H1 (cell line): ENCODE measurements at regions not wholly inside any gene's neighbourhood (a gene's known extent, or its start where the extent isn't known, plus 50 kb on each side); places are given as distances from the start of the nearest gene placed in this dataset.

Experiments
- CTCF ChIA-PET: fragments of 300-600 bp; sonication (Branson Sonifier 250); formaldehyde crosslinking; loops from one replicate; lab custom pipeline; 2021; ENCODE audit not compliant: partially characterized antibody; lab: Charles Lee
- POLR2A ChIA-PET: fragments of 300-600 bp; sonication (Branson Sonifier 250); formaldehyde crosslinking; loops from one replicate; lab custom pipeline; 2021; ENCODE audit warnings: inconsistent platforms; ENCODE audit not compliant: partially characterized antibody; lab: Charles Lee
- DNase-seq, 2 experiments: peaks; one replicate each; pipeline versions ENCODE4 v3.0.0 to v3.0.0-alpha.2; 2010 to 2022; ENCODE audit warnings: low spot score in 2 of 2, low read depth in 1 of 2, mixed read lengths in 1 of 2
- FAIRE-seq: peaks from 2 replicates; lab custom pipeline; 2011; peaks lifted over from hg19 to GRCh38; lab: Jason Lieb, UNC
- H2AFZ ChIP-seq: 2 replicates; pipeline ENCODE4 v1.8.1; 2012; ENCODE audit warnings: low read length, inconsistent platforms
- H2AK5ac ChIP-seq: 2 replicates; pipeline ENCODE4 v1.6.1; 2013; ENCODE audit warnings: low read depth, low read length
- H2BK120ac ChIP-seq: replicated peaks from 2 replicates; pipeline ENCODE3; 2013; ENCODE audit warnings: low read depth, low read length, inconsistent platforms
- H2BK12ac ChIP-seq: 2 replicates; pipeline ENCODE4 v1.6.1; 2013; ENCODE audit warnings: low read depth, low read length
- H2BK15ac ChIP-seq: 2 replicates; pipeline ENCODE4 v1.6.1; 2013; ENCODE audit warnings: low read length
- H2BK20ac ChIP-seq: 2 replicates; pipeline ENCODE4 v1.6.1; 2013; ENCODE audit warnings: low read length
- H2BK5ac ChIP-seq: 2 replicates; pipeline ENCODE4 v1.6.1; 2013; ENCODE audit warnings: low read depth, low read length
- H3K14ac ChIP-seq: 2 replicates; pipeline ENCODE4 v1.6.1; 2013; ENCODE audit warnings: inconsistent platforms; ENCODE audit not compliant: insufficient read length
- H3K18ac ChIP-seq: 2 replicates; pipeline ENCODE4 v1.6.1; 2013; ENCODE audit warnings: low read length; ENCODE audit errors: extremely low read depth
- H3K23ac ChIP-seq: 2 replicates; pipeline ENCODE4 v1.6.1; 2013; ENCODE audit warnings: inconsistent platforms; ENCODE audit not compliant: insufficient read length
- H3K23me2 ChIP-seq: 2 replicates; pipeline ENCODE4 v1.6.1; 2013; ENCODE audit warnings: low read depth, low read length
- H3K27ac ChIP-seq: 2 replicates; pipeline ENCODE4 v1.6.1; 2011; ENCODE audit warnings: low read depth, low read length, inconsistent platforms
- H3K27me3 ChIP-seq, 4 experiments: replicated peaks in 1 of 4; 1 replicate in 1 of 4; 2 replicates in 3 of 4; pipeline versions ENCODE4 v1.6.1 to v1.8.1; 2011 to 2013; ENCODE audit warnings: low read length in 3 of 4, mild to moderate bottlenecking in 3 of 4, inconsistent platforms in 2 of 4, mixed read lengths in 2 of 4, moderate library complexity in 1 of 4; ENCODE audit not compliant: control insufficient read depth in 3 of 4, insufficient read depth in 3 of 4; ENCODE audit errors: extremely low read depth in 1 of 4
- H3K36me3 ChIP-seq, 4 experiments: 2 replicates each; pipeline versions ENCODE4 v1.6.1 to v1.8.1; 2011 to 2013; ENCODE audit warnings: mild to moderate bottlenecking in 4 of 4, low read length in 3 of 4, moderate library complexity in 2 of 4, control low read depth in 1 of 4, inconsistent platforms in 1 of 4; ENCODE audit not compliant: insufficient read depth in 4 of 4, control insufficient read depth in 2 of 4
- H3K4ac ChIP-seq: replicated peaks from 2 replicates; pipeline ENCODE3; 2013; ENCODE audit warnings: low read length, low read depth, mixed read lengths, inconsistent platforms; ENCODE audit not compliant: insufficient read length
- H3K4me1 ChIP-seq, 4 experiments: replicated peaks in 1 of 4; 1 replicate in 1 of 4; 2 replicates in 3 of 4; pipeline versions ENCODE4 v1.6.1 to v1.8.1; 2011 to 2013; ENCODE audit warnings: low read length in 3 of 4, inconsistent platforms in 2 of 4, mixed read lengths in 1 of 4; ENCODE audit not compliant: insufficient read depth in 4 of 4, control insufficient read depth in 3 of 4
- H3K4me2 ChIP-seq, 2 experiments: 2 replicates each; pipeline versions ENCODE4 v1.6.1 to v1.8.1; 2011 to 2013; ENCODE audit warnings: low read depth in 2 of 2, low read length in 2 of 2, control low read depth in 1 of 2, inconsistent platforms in 1 of 2, mild to moderate bottlenecking in 1 of 2; ENCODE audit not compliant: insufficient read depth in 1 of 2
- H3K4me3 ChIP-seq, 4 experiments: fragments of 200-600, 300-600 bp in 1 of 4; sonication (generic), shearing (Covaris generic), sonication (Bioruptor Twin) in 1 of 4; 2 replicates each; pipeline versions ENCODE4 v1.5.1 to v1.8.1; 2011 to 2016; ENCODE audit warnings: low read length in 4 of 4, low read depth in 3 of 4, control low read depth in 2 of 4, inconsistent platforms in 2 of 4, mild to moderate bottlenecking in 2 of 4, mixed read lengths in 1 of 4, moderate library complexity in 1 of 4; ENCODE audit not compliant: insufficient read depth in 2 of 4; ENCODE audit errors: extremely low read depth in 1 of 4
- H3K56ac ChIP-seq: replicated peaks from 2 replicates; pipeline ENCODE3; 2013; ENCODE audit warnings: low read depth, mild to moderate bottlenecking, mixed read lengths, low read length, inconsistent platforms; ENCODE audit not compliant: insufficient read length
- H3K79me1 ChIP-seq: 2 replicates; pipeline ENCODE4 v1.6.1; 2013; ENCODE audit warnings: low read depth, low read length, control low read depth
- H3K79me2 ChIP-seq, 2 experiments: 2 replicates each; pipeline versions ENCODE4 v1.6.1 to v1.8.1; 2012 to 2013; ENCODE audit warnings: low read length in 2 of 2, mild to moderate bottlenecking in 2 of 2, inconsistent platforms in 1 of 2; ENCODE audit not compliant: insufficient read depth in 2 of 2, control insufficient read depth in 1 of 2
- H3K9ac ChIP-seq, 4 experiments: replicated peaks in 1 of 4; 1 replicate in 1 of 4; 2 replicates in 3 of 4; pipeline versions ENCODE4 v1.6.1 to v1.8.1; 2011 to 2013; ENCODE audit warnings: low read depth in 3 of 4, low read length in 3 of 4, control low read depth in 2 of 4, mild to moderate bottlenecking in 2 of 4, moderate library complexity in 2 of 4, inconsistent platforms in 1 of 4; ENCODE audit errors: extremely low read depth in 1 of 4
- H3K9me3 ChIP-seq, 2 experiments: 2 replicates each; pipeline versions ENCODE4 v1.6.1 to v1.8.1; 2012 to 2013; ENCODE audit warnings: mild to moderate bottlenecking in 2 of 2, moderate library complexity in 2 of 2, control low read depth in 1 of 2, inconsistent platforms in 1 of 2, low read depth in 1 of 2, low read length in 1 of 2, mixed read lengths in 1 of 2; ENCODE audit not compliant: insufficient read depth in 2 of 2
- H4K20me1 ChIP-seq, 2 experiments: replicated peaks in 1 of 2; 2 replicates each; pipeline versions ENCODE3 to v1.8.1; 2011 to 2013; ENCODE audit warnings: inconsistent platforms in 2 of 2, low read length in 2 of 2, mild to moderate bottlenecking in 1 of 2; ENCODE audit not compliant: insufficient read depth in 2 of 2, control insufficient read depth in 1 of 2
- H4K5ac ChIP-seq: 2 replicates; pipeline ENCODE4 v1.6.1; 2013; ENCODE audit warnings: low read length, low read depth, mixed read lengths, inconsistent platforms; ENCODE audit not compliant: insufficient read length
- H4K8ac ChIP-seq: 2 replicates; pipeline ENCODE4 v1.8.0; 2013; ENCODE audit warnings: mild to moderate bottlenecking, moderate library complexity, low read length, inconsistent platforms; ENCODE audit not compliant: insufficient read depth; ENCODE audit errors: extremely low read depth
- H4K91ac ChIP-seq: replicated peaks from 2 replicates; pipeline ENCODE3; 2013; ENCODE audit warnings: low read length, mixed read lengths, inconsistent platforms; ENCODE audit not compliant: insufficient read length
- CBX5 ChIP-seq: fragments of 300-800, 300-1000 bp; sonication (generic); IDR thresholded peaks from 2 replicates; pipeline ENCODE4 v1.7.1; 2016; ENCODE audit warnings: antibody characterized with exemption, low read length, low read depth
- EZH2 ChIP-seq: fragments of 200-600 bp; sonication (generic); IDR thresholded peaks from 2 replicates; pipeline ENCODE4 v1.7.1; 2012; ENCODE audit warnings: low read depth, mild to moderate bottlenecking, moderate library complexity, low read length, inconsistent platforms; ENCODE audit not compliant: severe bottlenecking
- KDM4A ChIP-seq: IDR thresholded peaks from one replicate; pipeline ENCODE4 v1.7.1; 2012; ENCODE audit warnings: low read depth, mild to moderate bottlenecking, moderate library complexity, low read length, inconsistent platforms; ENCODE audit not compliant: severe bottlenecking
- KDM5A ChIP-seq: fragments of 200-600 bp; IDR thresholded peaks from 2 replicates; pipeline ENCODE4 v1.7.1; 2012; ENCODE audit warnings: mild to moderate bottlenecking, low read length, inconsistent platforms, mixed read lengths
- POLR2AphosphoS5 ChIP-seq: IDR thresholded peaks from 2 replicates; pipeline ENCODE4 v1.6.1; 2011; ENCODE audit warnings: low read depth, low read length
- SAP30 ChIP-seq: fragments of 300-600 bp; sonication (generic); IDR thresholded peaks from 2 replicates; pipeline ENCODE4 v1.7.1; 2012; ENCODE audit warnings: low read length, moderate library complexity, mild to moderate bottlenecking, inconsistent platforms; ENCODE audit not compliant: insufficient read depth, insufficient replicate concordance
- SIX5 ChIP-seq: IDR thresholded peaks from 2 replicates; pipeline ENCODE4 v1.6.1; 2011; ENCODE audit warnings: mild to moderate bottlenecking, low read depth, low read length
- TAF7 ChIP-seq: optimal IDR thresholded peaks from 2 replicates; pipeline ENCODE3; 2011; ENCODE audit warnings: low read depth, mild to moderate bottlenecking, inconsistent platforms, low read length, moderate library complexity, borderline replicate concordance
- WGBS, 2 experiments: shearing (Covaris generic) in 1 of 2; methylation state at CpG; one replicate each; pipeline versions ENCODE4 v1.1.6 to v1.1.7; 2013 to 2015; ENCODE audit warnings: low lambda C conversion rate in 2 of 2, mixed read lengths in 2 of 2, inconsistent platforms in 1 of 2, low coverage in 1 of 2, missing lambda C conversion rate in 1 of 2; ENCODE audit not compliant: insufficient replicate concordance in 2 of 2, insufficient coverage in 1 of 2, insufficient read length in 1 of 2; ENCODE audit errors: extremely low coverage in 1 of 2, missing lambda C conversion rate in 1 of 2; 5-methylcytosine and 5-hydroxymethylcytosine counted together
- TF ChIP-seq, protein P1 (sequence below): IDR thresholded peaks from 2 replicates; pipeline ENCODE4 v1.6.1; 2011; ENCODE audit warnings: low read length, improper control_type of control experiment

DNA sequence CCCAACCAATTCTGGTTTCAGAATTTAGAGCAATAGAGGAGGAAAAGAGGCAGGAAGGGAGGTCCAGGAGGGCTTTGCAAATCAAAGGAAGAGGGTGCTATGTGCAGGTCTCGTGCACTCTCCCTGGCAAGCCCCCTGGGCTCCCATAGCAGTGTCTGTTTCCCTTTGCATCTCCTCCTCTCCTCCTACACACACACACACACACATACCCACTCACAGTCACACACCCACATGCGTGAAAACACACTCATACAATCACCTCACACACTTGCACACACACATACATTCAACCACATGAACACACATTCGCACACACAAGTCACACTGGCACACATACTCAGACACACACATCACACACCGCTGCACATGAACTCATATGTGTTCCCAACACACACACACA is 105.3 kb downstream of the OAT start:
- Histone ChIP-seq H2AK5ac (no peak overlapping the region), H3K56ac (no peak overlapping the region), H3K23ac (no peak overlapping the region), H2BK5ac (no peak overlapping the region), H3K9me3 (no peaks in the 10 kb centered on the region), H4K91ac (no peak overlapping the region), H3K14ac (no peak overlapping the region), H3K27ac (no peak overlapping the region), H3K79me2 (no peaks in the 10 kb centered on the region), H3K27me3 (no peaks in the 10 kb centered on the region), H2AFZ (no peak overlapping the region), H2BK20ac (no peak overlapping the region), H3K4me1 (no peaks in the 10 kb centered on the region; a peak in 1 of 7 replicates), H3K79me1 (no peaks in the 10 kb centered on the region), H3K4me3 (no peak overlapping the region), H3K4ac (no peak overlapping the region), H3K9ac (no peak overlapping the region; a peak in 1 of 7 replicates), H4K8ac (no peak overlapping the region), H4K20me1 (no peaks in the 10 kb centered on the region), H2BK15ac (no peak overlapping the region), H3K23me2 (peaks cover 3% of the 10 kb centered on the region; the same call in 1 of the 2 replicates), H3K18ac (no peak overlapping the region; the same call in 1 of the 2 replicates), H4K5ac (no peak overlapping the region), H3K36me3 (no peaks in the 10 kb centered on the region), H3K4me2 (no peak overlapping the region), H2BK12ac (no peak overlapping the region; the same call in 1 of the 2 replicates), H2BK120ac (no peak overlapping the region)
- POLR2A ChIA-PET = no interaction called here
- FAIRE-seq = no peak
- 88% methylated on average over 4 of the region's 4 CpGs; no CpG with 5 or more reads in 1 of the 2 experiments for WGBS, 2 experiments
- CTCF ChIA-PET = interaction anchor here (2.1 kb wide), 1 partner anchor 319 kb away, joined by 6 read pairs; no protein-coding TSS in a partner anchor
- DNase-seq = no peak
- TF ChIP-seq EZH2 = no peak
- no peak for TF ChIP-seq SIX5
- TF ChIP-seq KDM4A = no peak
- no peak for TF ChIP-seq SAP30
- no peak for TF ChIP-seq POLR2AphosphoS5
- TF ChIP-seq CBX5 = no peak
- TF ChIP-seq, protein P1, sequence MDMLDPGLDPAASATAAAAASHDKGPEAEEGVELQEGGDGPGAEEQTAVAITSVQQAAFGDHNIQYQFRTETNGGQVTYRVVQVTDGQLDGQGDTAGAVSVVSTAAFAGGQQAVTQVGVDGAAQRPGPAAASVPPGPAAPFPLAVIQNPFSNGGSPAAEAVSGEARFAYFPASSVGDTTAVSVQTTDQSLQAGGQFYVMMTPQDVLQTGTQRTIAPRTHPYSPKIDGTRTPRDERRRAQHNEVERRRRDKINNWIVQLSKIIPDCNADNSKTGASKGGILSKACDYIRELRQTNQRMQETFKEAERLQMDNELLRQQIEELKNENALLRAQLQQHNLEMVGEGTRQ = no peak
- no peak for TF ChIP-seq TAF7
- TF ChIP-seq KDM5A = no peak
